Skin of body (tissue), 1 donor: ENCODE measurements at regions not wholly inside any gene's neighbourhood (a gene's known extent, or its start where the extent isn't known, plus 50 kb on each side); places are given as distances from the start of the nearest gene placed in this dataset.
A peak's percentile ranks its signal among the peaks of the same experiment; 100 is the strongest.

ENCODE experiments used
- DNase-seq: peaks from one replicate; lab custom pipeline; 2025; lab: John Stamatoyannopoulos, UW

GRCh38 chr20:63116412-63117106 lies 99.4 kb downstream of the YTHDF1 start:
- no peak for DNase-seq

DNA sequence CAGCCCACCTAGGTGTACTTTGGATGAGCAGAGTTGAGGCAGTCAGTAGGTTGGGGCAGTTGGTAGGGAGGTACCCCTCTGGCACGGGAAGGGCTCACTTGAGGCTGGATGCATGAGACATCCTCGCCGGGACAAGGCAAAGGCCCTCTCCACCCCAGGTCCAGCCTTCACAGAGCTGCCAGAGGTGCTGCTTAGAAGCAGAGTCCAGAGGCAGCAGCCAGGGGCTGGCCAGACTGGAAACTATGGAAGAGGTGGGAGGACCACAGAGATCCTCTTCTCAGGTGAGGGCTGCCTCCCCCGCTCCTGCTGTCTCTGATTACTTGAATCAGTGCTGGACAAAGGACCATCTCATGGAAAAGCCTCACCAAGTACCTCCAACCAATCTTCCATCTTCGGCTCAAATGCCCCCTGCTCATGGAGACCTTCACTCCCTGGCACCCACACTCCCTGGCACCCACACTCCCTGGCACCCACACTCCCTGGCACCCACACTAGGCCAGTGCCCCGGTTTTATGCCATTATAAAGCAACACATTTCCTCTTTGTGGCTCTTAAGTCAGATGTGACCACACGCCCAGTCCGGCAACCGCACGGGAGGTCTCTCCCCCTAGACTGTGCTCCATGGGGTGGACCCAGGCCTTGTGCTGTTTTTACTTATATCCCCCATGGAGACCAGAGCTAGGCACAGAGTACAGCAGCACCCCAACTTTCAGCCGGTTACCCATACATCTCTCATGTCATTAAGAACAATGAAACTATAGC lies 100.1 kb downstream of the YTHDF1 start:
- DNase-seq, result no peak

DNA sequence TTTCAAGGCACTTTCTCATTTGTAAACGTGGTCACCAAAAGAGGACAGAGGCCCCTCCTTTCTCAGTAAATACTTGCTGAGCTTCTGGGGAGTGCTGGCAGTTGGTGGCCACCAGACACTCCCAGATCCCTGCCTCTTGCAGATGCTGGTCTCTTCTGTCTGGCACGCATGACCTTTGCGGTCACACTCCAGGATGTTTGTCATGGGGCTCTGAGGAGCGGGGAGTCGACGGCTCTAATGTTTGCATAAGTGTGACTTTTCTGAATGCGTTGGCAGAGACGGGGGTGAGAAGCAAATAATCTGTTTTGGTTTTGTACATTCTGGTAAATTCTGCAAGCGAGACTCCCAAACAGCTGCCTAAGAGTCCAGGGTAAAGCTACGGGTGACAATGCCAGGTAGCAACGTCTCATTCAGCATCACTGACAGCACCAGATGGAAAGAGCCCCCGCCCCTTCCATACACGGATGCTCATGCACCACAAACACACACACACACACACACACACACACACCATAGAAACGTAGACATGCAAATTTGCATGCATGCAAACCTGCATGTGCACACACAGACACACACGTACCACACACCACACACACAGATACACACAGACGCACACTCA lies 101.1 kb downstream of the YTHDF1 start:
- no peak for DNase-seq

DNA sequence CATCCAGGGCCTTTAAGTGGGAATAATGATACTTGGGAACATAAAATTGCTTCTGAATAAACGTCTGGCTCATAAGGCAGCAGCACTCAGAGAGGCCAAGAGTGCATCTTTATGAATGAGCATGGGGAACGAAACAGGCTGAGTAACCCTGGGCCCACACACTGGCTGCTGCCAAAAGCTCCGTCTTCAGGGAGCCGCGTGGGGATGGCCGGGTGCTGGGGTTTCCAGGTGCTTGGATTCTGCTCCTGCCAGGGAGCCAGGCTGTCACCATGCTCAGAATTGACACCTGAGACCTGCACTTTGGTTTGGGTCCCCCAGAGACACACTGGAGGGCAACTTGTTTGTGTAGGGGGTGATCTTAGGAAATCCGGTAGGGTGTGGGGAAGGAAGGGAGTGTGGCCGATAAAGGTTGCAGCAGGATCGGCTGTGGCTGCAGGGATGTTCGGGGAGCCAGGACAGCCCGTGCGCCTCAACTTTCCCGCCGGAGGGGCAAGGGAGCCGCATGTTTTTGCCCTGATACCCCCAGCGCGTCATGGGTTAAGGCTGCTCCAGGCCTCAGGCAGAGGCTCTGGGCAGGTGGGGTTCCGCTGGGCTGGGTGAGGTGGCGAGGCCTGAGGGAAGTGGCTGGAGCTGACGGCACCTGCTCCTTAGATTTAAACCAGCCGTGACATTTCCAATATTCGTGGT lies 101.8 kb downstream of the YTHDF1 start:
- no peak for DNase-seq

DNA sequence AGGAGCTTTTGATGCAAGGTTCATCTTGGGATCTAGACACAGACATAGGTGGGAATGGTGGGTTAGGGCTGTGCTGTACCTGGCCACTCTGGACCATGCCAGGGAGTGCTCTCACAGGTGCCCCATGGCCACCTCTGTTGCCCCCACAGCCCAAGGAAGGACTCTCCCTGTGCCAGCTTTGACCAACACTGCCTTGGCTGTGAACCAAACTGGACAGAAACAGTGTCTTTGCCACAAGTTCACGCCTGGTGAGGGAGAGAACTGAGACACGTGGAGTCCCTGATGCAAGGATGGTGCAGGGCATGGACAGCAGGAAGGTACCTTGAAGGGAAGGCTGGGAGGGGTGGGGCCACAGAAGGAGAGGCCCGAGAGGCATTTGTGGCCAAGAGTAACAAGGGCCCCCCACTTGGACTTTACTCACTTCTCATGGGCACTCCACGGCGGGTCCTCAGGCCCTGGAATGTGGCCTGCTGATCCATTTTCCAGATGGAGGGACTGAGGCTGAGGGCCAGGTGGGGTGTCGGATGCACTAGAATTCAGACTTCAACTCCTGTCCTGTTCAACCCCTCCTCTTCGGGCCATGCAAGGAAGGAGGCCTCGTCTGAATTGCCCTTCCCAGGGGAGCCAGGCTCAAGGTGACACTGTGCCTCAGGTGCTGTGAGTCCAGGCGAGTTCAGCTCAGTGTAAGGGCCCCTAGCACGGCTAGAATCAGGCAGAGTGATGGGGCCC lies 103.3 kb downstream of the YTHDF1 start:
- no peak for DNase-seq

- no peak for DNase-seq
These were observed 101.5 kb upstream of the BHLHE23 start for GRCh38 chr20:63108247-63108646.

DNA sequence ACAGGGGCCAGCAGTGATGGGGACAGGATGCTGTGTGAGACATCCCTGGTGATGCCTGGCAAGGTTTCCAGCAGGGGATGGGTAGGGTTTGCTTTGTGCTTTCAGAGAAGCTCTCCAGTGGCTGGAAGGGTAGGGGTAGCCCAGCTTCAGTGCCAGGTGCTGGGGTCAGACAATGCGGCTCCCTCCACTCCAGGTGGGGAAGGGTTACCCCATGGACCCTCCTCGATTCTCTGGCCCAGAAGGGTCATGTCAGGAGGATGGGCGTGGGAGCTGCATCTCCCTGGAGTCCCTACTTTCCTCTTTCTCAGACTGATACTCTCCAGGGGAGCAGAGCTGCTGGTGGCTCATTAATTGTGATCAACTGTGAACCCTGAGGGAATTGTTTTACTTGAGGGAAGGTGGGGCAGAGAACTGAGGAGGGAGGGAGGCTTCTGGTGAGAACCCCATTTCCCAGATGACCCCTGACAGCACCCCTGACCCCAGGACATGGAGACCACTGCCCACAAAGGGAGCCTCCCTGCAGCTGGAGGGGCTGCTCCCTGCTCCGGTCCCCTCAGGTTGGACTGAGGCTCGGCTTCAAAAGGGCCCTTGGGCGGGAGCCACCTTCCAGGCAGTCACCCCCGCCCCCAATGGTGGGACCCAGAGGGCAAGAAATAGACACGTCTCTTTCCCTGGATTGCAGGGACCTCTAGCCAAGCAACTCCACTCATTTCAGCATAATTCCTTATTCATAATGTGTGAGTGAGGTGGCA lies 100.9 kb upstream of the BHLHE23 start:
- no peak for DNase-seq

DNA sequence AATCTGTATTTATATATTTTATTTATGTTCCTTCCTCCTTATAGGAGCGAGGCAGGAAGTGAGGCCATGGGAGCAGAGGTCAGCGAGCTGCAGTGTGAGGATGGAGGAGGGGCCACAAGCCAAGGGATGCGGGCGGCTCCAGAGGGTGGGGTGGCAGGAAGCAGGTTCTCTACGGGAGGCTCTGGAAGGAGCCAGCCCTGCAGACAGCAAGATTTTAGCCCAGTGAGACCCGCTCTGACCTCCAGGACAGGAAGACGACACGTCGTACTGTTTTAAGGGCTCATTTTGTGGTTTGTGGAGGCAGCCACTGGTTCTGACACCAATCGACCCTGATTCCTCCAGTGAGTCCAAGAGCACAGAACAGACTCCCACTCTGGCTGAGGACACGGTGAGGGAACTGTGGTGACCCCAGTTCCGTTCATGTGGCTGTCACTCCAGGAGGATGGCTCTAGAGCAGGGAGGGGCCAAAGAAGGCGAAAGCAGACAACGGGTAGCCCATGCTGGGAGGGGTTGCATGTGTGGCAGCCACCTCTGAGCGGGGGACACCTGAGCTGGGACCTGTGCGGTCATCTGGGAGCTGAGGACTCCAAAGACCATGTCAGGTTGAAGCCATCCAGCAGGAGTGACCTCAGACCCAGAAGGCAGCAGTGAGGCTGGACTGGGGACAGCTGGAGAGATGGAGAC lies 100.1 kb upstream of the BHLHE23 start:
- no peak for DNase-seq

GRCh38 chr20:63106108-63106764 lies 99.5 kb upstream of the BHLHE23 start:
- DNase-seq, result no peak

DNA sequence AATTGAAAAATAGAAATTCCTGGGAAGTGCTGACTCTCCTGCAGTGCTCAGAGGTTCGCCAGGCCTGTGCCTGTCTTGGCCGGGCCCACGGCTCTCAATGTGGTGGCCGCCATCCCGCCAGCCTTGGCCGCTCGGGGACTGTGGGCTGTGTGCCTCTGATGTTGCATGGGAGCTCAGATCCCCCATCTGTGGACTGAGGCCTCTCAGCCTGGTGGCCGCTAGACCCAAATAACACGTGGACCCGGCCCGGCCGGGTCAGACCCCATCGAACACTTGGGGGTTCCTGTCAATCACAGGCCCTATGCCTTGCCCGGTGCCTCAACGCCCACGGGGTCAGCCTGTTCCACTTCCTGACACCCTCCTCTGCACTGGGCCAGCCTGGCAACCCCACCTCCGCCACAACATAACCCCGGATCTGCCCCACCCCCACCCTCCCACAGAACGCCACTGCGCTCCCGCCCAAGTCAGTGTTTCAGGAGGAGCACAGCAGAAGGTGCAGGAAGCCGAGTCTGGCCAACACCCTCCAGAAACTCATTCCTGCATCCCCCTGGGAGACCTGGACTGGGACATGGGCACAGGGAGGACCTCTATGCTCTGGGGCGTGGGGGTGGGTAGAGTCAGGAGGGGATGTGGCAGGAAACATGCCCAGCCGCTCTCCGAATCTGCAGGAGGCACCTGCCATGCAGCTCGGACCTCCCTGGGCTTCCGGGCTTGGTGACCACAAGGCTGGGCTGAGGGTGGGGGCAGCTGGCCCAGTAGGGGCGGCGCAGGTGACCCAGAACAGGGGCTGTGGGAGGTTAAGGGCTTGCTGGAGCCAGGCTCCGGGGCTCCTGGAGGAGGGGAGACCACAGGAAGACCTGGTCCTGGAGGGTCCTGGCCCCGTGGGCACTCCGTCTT lies 98.7 kb upstream of the BHLHE23 start:
- DNase-seq, result no peak

DNA sequence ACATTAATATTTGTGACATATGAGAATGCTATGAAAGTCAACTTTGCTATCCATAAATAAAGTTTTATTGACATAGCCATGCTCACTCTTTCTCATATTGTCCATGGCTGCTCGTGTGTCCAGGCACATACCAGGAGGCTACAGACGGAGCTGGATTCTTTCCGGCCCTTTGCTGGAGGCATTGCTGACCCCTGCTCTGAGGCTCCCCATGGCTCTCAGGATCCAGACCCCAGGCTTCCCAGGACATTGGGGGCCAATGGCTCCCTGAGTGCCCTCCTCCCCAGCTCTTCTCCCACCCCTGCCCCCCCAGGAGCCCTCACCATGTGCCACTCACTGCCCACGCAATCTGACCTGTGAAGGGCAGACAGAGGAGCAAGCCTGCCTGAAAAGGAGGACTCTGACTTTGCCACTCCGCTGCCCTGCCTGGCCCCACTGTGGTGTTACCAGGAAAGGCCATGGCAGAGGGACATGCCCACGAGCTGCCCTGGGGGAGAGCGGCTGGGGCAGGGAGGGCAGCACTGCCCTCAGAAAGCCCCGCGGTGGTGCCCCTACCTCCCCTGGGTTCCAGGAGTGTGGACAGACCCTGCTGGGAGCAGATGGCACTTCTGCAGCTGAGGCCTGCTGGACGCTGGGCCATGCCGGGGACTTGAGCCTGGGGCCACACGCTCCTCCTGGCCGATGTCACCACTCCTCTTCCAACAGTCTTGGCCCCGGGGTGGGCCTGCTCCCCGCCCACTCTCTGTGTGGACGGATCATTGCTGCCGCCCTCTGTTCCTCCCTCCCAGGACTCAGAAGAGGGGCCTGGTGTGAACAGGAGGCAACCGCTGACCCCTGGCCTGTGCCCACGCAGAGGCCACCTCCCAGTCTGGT lies 97.8 kb upstream of the BHLHE23 start:
- no peak for DNase-seq

- DNase-seq, result no peak
These were observed 96.9 kb upstream of the BHLHE23 start for GRCh38 chr20:63103402-63104311.

- DNase-seq, result peak; percentile 15
These were observed 96.1 kb upstream of the BHLHE23 start for GRCh38 chr20:63102721-63103375.

GRCh38 chr20:63101781-63102720 lies 95.3 kb upstream of the BHLHE23 start:
- DNase-seq, result no peak
